Renal cortical epithelial cell (primary cell): ENCODE measurements at regions not wholly inside any gene's neighbourhood (a gene's known extent, or its start where the extent isn't known, plus 50 kb on each side); places are given as distances from the start of the nearest gene placed in this dataset.

Experiments
- DNase-seq: peaks from one replicate; pipeline ENCODE4 v3.0.0-alpha.2; 2011; ENCODE audit warnings: low read depth

- no peak for DNase-seq
These were observed 325.3 kb upstream of the TEX13C start for GRCh38 chrX:124994404-124994803.

GRCh38 chrX:125003746-125004446, 315.8 kb upstream of the TEX13C start:
- peak; percentile 57 for DNase-seq

GRCh38 chrX:125004799-125005198, 314.9 kb upstream of the TEX13C start:
- peak; percentile 70 for DNase-seq

- no peak for DNase-seq
These were observed 313.8 kb upstream of the TEX13C start for GRCh38 chrX:125005863-125006262.

GRCh38 chrX:125006704-125007103, 313.0 kb upstream of the TEX13C start:
- no peak for DNase-seq

GRCh38 chrX:125012585-125012984, 307.1 kb upstream of the TEX13C start:
- no peak for DNase-seq

GRCh38 chrX:125029131-125029530, 290.5 kb upstream of the TEX13C start:
- no peak for DNase-seq
